ENCODE measurements at regions not wholly inside any gene's neighbourhood (a gene's known extent, or its start where the extent isn't known, plus 50 kb on each side); places are given as distances from the start of the nearest gene placed in this dataset.

GRCh38 chr12:93134175-93134890 lies 205.2 kb upstream of the EEA1 start:
- DNase-seq (ENCODE audit: low read depth in 2 of 2): no peak

DNA sequence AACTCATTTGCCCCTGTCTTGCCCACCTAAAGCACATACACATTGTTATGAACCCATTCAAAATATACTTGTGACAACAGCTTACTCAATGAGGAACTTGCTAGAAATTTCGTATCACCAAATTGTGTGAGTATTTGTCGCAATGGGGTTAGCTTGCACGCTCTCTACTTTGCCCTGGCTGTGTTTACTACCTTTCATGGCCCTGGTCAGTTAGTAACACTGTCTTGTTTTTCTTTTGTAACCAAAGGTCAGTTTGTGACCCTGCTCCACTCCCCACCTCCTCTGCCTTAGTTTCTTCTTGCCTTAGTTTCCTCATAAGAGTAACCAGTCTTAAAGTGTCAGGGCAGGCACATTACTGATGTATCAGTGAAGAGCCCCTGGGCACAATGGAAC lies 205.8 kb upstream of the EEA1 start:
- DNase-seq (ENCODE audit: low read depth in 2 of 2): no peak

DNA sequence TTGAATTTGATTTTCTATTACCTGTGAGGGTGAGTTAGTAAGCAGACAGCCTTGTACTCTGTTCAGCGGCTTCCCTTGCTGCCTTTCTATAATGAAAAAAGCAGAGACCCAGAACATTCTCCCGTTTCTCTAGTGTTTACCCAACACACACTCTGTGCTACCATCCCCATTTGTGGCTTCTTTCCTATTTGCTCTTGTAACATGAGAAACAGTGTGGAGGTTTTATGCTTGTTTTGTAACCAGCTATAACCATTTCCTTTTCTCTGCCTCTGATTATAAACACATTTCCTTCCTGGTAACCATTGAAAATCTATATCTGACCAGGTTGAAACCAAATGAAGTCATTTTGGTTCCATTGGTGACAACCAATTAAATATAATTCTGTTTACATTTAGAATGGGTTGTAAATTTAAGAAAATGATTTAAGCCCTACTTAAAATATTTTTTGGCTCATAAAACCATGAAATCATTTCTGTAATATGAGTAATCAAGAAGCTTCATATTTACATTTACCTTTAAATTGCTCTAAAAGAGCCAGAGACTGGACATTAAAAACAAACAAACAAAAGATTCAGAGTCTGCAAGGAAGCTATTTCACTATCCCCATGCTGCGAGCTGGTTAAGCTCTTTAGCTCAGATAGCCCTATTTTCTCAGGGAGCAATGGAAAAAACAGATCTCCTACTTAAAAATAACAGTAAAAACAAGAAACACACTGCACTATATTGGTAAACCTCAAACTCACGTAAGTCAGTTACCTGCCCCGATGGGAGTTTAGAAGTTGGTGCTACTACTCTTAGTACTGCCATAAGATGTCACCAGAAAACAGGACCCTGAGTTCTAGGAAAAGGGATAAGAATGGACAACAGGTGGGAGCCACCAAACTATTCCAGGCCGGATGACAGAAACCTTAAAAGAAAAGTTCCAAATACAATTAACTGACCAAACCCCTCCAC lies 206.5 kb upstream of the EEA1 start:
- no peak for DNase-seq (ENCODE audit: low read depth in 2 of 2)

DNA sequence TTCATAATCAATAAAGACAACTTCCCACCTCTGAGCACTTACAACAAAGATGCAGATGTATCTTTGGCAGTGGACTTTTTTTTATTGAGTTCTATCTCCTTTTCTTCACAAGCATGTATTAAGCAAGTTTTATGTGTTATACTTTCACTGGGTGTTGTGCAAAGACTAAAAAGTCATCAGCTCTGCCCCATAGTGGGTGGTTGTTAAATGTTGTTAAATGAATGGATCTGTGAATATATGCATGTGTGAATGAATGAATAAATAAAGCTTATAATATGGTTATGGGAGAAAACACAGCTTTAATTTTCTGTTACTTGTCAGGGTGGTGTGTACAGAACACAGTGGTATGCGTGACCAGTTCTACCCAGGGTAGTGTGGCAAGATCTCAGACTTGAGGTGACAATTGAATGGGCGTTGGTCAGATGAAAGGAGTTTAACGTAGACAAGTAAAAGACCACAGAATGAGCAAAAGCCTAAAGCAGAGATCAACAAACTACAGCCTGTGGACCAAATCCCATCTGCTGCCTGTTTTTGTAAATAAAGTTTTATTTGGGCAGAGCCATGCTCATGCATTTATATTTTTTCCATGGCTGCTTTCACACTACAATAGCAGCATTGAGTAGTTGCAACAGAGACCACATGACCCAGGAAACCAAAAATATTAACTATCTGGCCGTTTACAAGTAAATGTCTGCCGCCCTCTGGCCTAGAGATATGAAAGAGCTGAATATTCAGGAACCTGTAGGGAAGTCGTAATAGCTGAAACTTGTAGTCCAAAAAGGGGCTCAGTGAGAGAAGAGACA lies 207.4 kb upstream of the EEA1 start:
- no peak for DNase-seq (ENCODE audit: low read depth in 2 of 2)

DNA sequence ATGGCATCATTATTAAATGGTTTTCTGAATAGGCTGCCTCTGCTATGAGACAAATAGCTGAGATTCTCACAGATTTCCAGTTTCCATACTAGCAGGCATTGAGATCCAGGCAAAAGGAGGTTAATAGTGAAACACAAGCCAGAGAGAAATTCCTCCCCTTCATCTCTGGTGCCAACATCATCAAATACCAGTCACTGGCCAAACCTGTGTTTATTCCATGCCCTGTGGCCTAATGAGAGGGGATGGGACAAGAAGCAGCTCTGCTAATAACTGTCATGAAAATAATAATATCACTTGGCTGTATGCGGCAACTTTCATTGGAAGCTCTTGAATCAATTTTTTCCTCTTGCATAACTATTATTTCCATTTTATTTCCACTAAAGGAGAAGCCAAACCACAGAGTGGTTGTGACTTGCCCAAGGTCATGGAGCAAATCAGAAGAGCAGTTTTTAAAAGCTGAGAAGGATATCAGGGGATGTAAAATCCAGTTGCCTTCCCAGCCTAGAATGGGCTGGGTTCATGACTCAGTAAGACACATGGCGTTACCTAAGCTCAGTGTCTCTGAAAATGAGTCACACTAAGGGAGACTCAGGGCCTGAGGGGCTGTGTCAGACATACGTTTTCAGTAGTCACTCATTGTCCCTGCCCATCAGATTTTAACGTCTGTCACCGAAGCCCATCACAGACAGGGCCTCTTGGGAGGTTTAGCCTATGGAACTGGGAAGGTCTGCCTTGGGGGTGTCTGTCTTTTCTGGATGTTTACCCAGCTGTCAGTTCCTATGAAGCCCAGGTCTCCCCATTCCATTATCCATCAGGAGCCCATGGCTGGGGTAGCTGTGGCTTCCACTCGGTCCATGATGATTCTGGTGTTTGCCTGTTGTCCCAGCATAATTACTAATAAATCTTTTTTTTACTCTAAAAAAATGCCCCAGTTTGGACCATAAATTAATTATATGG lies 208.8 kb upstream of the EEA1 start:
- no peak for DNase-seq (ENCODE audit: low read depth in 2 of 2)

DNA sequence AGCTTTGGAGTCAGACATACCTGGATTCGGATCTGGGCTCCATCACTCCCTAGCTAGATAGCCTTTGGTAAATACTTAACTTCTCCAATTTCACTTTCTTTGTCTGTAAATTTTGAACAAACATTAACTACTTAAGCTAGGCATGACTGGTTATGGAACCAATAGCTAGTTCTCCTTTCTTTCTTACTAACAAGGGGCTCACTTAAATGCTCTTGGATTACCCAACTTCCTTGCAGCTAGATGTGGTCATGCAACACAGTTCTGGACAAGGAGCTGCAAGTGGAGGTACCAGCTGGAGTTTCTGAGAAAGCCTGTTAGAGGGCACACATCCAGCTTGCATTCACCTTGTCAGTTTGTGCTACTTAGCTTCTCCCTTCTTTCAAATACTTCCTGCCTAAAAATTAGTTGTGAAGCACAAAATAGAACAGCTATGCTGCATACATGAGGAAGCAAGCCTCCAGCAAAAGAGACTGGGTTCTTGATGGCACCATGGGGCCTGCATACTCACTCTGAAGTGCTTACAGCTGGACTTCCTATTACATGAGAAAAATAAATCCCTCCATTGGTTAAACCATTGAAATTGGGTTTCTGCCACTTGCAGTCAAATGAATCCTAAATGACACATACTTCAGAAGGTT lies 210.1 kb upstream of the EEA1 start:
- no peak for DNase-seq (ENCODE audit: low read depth in 2 of 2)

GRCh38 chr12:93140325-93140724 lies 211.2 kb upstream of the EEA1 start:
- DNase-seq (ENCODE audit: low read depth in 2 of 2): no peak

DNA sequence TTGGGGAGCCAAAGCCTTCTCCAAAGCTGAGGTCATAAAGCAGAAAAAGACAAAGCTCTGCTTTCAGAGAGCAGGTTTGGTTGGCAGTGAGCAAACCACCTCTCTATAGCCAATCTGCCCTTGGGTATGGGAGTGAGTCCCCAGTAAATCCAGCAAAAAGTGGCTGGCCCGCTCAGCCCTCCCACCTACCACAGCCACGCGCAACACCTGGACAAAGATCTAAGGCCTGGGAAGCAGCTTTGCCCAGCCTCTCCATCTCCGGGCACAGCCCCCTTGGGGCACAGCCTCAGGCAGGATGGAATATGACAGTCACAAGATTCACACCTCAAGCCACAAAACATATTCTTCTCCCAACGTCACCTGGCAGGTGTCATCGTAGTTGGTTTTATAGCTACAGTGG lies 211.7 kb upstream of the EEA1 start:
- DNase-seq (ENCODE audit: low read depth in 2 of 2): no peak

- no peak for DNase-seq (ENCODE audit: low read depth in 2 of 2)
Observed at GRCh38 chr12:93142881-93143280, 213.8 kb upstream of the EEA1 start.

GRCh38 chr12:93144109-93144508 lies 215.0 kb upstream of the EEA1 start:
- no peak for DNase-seq (ENCODE audit: low read depth in 2 of 2)

- no peak for DNase-seq (ENCODE audit: low read depth in 2 of 2)
Observed at GRCh38 chr12:93145086-93145485, 216.0 kb upstream of the EEA1 start.

DNA sequence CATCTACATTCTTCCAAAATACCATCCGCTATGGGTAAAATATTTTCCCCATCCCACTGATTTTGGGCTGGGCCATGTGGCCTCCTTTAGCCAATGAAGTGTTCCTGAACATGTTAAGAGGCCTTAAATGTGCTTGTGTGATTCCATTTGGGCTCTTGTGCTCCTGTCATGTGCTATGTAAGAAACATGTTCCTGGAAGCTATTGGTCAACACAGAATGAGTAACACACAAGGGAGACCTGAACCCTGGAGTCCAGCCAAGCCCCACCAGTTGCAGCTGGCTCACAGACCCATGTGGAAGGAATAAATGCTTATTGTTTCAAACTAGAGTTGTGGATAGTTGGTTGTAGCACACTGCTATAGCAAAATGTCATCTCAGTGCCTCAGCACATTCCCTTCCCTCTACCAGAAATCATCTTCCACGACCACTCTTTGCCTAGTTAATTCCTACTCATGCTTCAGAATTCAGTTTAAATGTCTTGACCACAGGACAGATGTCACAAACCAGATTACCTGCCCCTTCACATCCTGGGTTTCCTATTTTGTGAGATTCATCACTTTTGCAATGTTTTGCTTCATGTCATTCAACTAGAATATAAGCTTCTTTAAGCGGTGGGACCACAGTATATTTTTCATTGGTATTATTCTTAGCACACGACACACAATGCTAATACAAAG lies 217.3 kb upstream of the EEA1 start:
- no peak for DNase-seq (ENCODE audit: low read depth in 2 of 2)

GRCh38 chr12:93146970-93147369 lies 217.9 kb upstream of the EEA1 start:
- no peak for DNase-seq (ENCODE audit: low read depth in 2 of 2)

- no peak for DNase-seq (ENCODE audit: low read depth in 2 of 2)
Observed at GRCh38 chr12:93148412-93148811, 219.3 kb upstream of the EEA1 start.

DNA sequence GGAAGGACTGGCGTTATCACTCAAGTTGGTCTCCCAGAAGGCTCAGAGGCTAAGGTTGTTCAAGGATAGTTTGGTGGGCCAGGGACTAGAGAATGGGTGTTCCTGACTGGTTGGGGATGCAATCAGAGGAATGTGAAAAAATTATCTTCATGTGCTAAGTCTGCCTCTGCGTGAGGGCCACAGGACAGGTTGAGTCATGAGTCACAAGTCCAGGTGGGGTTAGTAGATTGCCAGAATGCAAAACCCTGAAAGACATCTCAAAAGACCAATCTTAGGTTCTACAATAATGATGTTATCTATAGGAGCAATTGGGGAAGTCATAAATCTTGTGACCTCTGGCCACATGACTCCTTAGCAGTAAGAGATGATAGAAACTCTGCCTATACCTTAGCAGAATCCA lies 220.1 kb upstream of the EEA1 start:
- DNase-seq (ENCODE audit: low read depth in 2 of 2): no peak

GRCh38 chr12:93151079-93151762 lies 222.1 kb upstream of the EEA1 start:
- no peak for DNase-seq (ENCODE audit: low read depth in 2 of 2)

DNA sequence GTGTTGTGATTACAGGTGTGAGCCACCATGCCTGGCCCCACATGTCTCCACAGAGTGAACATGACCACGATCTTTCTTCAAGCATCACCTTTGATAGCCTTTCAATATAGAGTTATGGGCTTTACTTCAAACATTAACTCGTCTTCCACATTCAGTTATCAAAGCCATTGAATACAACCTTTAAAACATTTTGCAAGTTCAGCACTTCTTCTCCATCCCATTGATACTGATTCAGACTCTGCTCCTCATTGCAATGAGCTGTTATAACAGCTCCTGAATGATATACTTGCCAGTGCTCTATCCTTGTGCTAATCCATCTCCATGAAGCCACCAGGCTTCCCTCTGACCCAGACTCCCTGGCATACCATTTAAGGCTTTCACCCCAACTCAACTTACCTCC lies 223.5 kb upstream of the EEA1 start:
- no peak for DNase-seq (ENCODE audit: low read depth in 2 of 2)

DNA sequence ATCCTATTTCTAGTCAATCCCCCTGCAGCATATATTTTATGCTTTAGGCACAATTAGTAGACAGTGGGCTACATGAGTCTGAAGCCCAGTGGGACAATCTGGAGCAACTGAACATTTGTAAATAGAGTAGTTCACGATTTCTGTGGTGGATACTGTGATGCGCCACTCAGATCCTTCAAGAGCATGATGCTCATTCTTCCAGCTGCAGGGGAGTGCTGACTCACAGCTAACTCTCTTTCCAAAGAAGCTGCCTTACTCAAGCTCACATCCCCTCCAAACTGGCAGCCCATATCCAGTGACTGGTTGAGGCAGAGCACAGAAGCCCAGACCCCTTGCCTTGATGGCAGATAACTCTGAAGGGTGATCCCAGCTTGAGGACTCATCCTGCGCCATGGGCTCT lies 224.2 kb upstream of the EEA1 start:
- DNase-seq (ENCODE audit: low read depth in 2 of 2): no peak

GRCh38 chr12:93154096-93154728 lies 223.5 kb upstream of the NUDT4 start:
- DNase-seq (ENCODE audit: low read depth in 2 of 2): no peak

Measured in stimulated activated CD8-positive, alpha-beta memory T cell treated with anti-CD3 and anti-CD28 coated beads, Interleukin-7, amount 100 ng/mL, for 4 hours (primary cell).